Gastroesophageal sphincter (tissue), 3 donors: ENCODE measurements at regions not wholly inside any gene's neighbourhood (a gene's known extent, or its start where the extent isn't known, plus 50 kb on each side); places are given as distances from the start of the nearest gene placed in this dataset.

Source experiments
- CTCF ChIP-seq, 4 experiments: fragments of 200-600 bp in 2 of 4; fragments of 450-650 bp in 2 of 4; sonication (generic) in 1 of 4; IDR thresholded peaks; one replicate each; pipeline ENCODE4 v1.5.1; 2017 to 2019; ENCODE audit warnings: antibody characterized with exemption in 4 of 4, mild to moderate bottlenecking in 2 of 4, moderate library complexity in 2 of 4
- EP300 ChIP-seq: sonication (generic); formaldehyde crosslinking; IDR thresholded peaks from one replicate; pipeline ENCODE4 v1.6.1; 2017; ENCODE audit warnings: antibody characterized with exemption, mild to moderate bottlenecking

- TF ChIP-seq EP300 (no peak), CTCF (IDR thresholded peaks at IDR 0.05) (no peak)
These were observed 145.9 kb upstream of the ZNF608 start for GRCh38 chr5:124892185-124892848.
